Hematopoietic multipotent progenitor cell treated with erythropoietin and hydrocortisone succinate and interleukin-3 and kit ligand, for 4 days (in vitro differentiated cells): ENCODE measurements at regions not wholly inside any gene's neighbourhood (a gene's known extent, or its start where the extent isn't known, plus 50 kb on each side); places are given as distances from the start of the nearest gene placed in this dataset.

Experiments used
- DNase-seq: peaks from one replicate; pipeline ENCODE4 v3.0.0-alpha.2; 2015

DNA sequence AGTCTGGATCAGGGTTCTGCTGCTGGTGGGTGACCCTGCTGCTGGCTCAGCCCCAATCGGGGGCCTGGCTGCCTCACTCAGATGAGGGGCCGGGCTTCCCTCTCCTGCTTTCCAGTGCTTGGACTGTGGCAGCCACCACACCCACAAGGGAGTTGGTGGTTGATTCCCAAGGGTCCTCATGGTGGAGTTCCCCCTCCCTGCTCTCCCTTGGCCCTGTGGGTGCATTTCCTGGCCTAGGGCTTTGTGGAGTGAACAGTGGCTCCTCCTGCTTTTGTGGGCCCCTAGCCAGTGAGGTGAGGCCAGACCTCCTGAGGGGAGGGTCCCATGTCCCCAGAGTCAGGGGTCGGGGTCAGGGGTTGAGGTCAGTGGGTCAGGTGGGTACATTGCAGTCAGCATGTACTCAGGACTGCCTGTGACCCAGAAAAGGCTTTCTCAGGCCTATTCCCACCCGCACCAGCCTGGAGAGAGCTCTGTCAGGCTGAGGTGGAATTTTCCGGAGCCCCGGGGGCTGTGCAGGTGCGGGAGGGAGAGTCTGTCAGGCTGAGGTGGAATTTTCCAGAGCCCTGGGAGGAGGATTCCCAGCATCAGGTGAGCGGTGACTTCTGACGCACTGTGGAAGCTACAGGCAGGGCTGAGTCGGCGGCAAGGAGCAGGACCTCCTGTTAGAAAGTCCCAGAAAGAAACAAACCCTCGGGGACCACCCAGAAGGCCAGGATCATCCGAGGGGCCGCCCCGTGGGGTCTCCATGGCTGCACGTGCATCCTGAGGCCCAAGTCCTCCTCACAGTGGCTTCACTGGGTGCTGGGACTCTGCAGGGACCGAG lies 94.4 kb upstream of the INSIG1 start:
- no peak for DNase-seq

- no peak for DNase-seq
Observed at GRCh38 chr7:155203882-155204691, 93.6 kb upstream of the INSIG1 start.

DNA sequence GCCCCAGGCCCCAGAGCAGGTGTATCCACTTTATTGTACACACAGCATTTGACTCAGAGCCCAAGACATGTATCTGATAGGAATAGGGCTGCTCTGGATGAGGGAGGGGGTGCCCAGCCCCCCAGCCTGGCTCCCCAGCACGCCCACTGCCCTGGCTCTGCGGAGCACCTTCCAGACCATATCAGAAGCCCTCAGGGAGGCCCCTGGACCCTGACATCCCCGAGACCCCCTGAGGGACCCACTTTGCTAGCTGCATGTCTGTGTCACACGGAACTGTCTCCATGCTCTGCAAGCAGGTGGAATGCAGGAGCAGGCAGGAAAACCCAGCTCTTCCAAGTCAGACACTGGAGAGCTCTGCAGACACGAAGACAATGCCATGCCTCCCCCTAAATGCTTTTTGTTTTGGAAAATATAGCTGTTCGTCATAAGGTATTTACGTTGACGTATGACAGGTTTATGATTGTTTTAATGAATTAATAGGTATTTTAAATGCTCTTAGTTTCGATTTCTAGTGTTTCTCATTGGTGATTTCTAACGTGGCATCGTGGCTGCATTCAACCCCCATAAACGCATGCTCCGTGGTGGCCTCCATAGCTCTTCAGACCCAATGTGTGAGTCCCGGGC lies 92.8 kb upstream of the INSIG1 start:
- no peak for DNase-seq

GRCh38 chr7:155205368-155206317 lies 92.0 kb upstream of the INSIG1 start:
- DNase-seq = peak; percentile 98

GRCh38 chr7:155206318-155207020 lies 91.2 kb upstream of the INSIG1 start:
- peak; percentile 95 for DNase-seq

DNA sequence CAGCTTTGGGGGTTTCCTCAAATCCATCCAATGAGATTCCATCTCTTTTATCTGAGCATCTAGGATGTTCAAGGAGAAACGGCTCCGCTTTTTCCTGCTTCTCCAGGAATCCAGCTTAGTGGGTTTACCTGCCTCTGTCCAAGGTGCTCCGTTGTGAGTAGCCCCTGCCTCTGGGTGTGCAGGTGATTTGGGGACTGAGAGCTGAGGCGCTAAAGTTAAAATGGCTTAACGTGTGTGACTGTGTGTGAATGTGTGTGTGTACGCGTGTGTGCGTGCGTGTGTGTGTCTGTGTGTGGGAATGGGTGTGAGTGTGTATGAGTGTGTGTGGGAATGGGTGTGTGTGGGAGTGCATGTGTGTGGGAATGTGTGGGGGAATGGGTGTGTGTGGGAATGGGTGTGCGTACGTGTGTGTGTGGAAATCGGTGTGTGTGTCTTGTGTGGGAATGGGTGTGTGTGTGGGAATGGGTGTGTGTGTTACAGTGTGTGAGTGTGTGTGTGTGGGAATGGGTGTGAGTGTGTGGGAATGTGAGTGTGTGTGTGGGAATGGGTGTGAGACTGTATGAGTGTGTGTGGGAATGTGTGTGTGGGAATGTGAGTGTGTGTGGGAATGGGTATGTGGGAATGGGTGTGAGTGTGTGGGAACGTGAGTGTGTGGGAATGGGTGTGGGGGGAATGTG lies 90.2 kb upstream of the INSIG1 start:
- DNase-seq = no peak

DNA sequence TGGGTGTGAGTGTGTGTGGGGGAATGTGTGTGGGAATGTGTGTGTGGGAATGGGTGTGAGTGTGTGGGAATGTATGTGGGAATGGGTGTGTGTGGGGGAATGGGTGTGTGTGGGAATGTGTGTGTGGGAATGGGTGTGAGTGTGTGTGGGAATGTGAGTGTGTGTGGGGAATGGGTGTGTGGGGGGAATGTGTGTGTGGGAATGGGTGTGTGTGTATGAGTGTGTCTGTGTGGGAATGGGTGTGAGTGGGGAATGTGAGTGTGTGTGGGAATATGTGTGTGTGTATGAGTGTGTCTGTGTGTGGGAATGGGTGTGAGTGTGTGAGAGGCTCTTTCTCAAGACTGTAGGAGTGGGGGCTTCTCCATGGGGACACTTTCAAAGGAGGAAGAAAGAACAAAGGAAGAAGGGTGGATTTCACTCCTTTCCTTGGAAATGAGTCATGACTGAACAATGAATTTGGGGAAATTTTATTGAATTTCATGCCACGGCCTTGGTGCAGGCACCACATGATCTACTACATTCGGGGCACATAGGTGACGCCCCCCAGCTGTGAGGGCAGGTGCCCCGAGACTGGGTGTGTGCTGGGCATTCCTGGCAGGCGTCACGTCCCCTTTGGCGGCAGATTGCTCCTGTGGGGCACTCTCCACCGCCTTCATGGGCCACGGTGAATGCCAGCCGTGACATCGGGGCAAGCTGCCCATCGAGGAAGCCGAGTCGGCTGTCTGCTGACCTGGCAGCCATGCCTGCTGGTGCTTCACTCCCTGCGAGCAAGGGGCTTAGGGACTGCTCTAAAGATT lies 88.8 kb upstream of the INSIG1 start:
- DNase-seq = no peak

- no peak for DNase-seq
Observed at GRCh38 chr7:155209478-155210319, 88.0 kb upstream of the INSIG1 start.

GRCh38 chr7:155210356-155210755 lies 87.3 kb upstream of the INSIG1 start:
- no peak for DNase-seq

GRCh38 chr7:155211173-155211572 lies 86.5 kb upstream of the INSIG1 start:
- DNase-seq = no peak

DNA sequence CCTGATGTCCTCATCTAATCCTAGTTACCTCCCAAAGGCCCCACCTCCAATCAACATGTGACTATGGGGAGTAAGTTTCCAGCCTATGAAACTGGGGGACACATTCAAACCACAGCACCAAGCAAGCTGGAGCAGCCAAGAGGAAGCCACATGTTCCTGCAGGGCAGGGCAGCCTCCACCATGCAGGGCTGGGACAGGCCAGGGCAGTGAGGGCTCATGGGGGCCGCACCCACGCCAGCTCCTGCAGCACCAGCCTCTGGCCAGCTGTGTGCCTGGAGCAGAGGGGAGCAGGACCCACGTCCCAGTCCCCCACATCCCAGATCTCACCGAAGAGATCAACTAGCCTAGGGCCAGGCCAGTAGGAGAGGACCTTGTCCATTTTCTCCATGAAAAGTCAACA lies 85.9 kb upstream of the INSIG1 start:
- no peak for DNase-seq

- DNase-seq = no peak
Observed at GRCh38 chr7:155212301-155213015, 85.2 kb upstream of the INSIG1 start.

GRCh38 chr7:155213385-155213784 lies 84.3 kb upstream of the INSIG1 start:
- DNase-seq = no peak

- no peak for DNase-seq
Observed at GRCh38 chr7:155213955-155214740, 83.5 kb upstream of the INSIG1 start.

- no peak for DNase-seq
Observed at GRCh38 chr7:155215576-155216325, 81.9 kb upstream of the INSIG1 start.

- DNase-seq = no peak
Observed at GRCh38 chr7:155216475-155217272, 81.0 kb upstream of the INSIG1 start.
